ENCODE measurements at regions not wholly inside any gene's neighbourhood (a gene's known extent, or its start where the extent isn't known, plus 50 kb on each side); places are given as distances from the start of the nearest gene placed in this dataset.
"Not testable (repeated sequence)": the region's sequence is repeated elsewhere in the genome, so short reads cannot be mapped to it uniquely, and the experiment has no call there.

GRCh38 chr2:57693965-57694364 lies 352.6 kb upstream of the VRK2 start:
- TF ChIP-seq CTCF (IDR thresholded peaks at IDR 0.05; ENCODE audit: low read depth, low read length): no peak
- DNase-seq (ENCODE audit: extremely low read depth, low read depth): no peak

GRCh38 chr2:57696016-57696415 lies 350.6 kb upstream of the VRK2 start:
- no peak for DNase-seq (ENCODE audit: extremely low read depth, low read depth)

DNA sequence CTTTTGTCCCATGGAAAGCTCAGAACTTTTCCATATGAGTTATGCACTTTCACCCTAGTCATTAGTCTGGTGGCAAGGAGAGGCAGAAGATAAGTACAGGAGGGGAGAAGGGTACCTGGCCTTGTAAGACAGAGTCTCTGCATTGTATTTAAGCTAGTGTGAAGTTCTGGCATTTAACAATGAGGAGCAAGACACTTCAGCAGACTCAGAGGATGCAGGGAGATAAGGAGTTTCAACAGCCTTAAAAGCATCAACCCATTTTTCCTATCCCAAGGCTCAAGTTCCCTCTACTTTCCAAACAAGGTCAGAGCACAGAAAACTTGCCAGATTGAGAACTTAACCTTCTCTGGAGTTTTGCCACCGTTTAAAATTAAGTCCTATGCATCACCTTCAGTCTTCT lies 348.2 kb upstream of the VRK2 start:
- TF ChIP-seq CTCF (IDR thresholded peaks at IDR 0.05; ENCODE audit: low read depth, low read length): no peak
- DNase-seq (ENCODE audit: extremely low read depth, low read depth): no peak

More at GRCh38 chr2:57696016-57696415, 350.6 kb upstream of the VRK2 start:
- no peak for TF ChIP-seq CTCF (IDR thresholded peaks at IDR 0.05; ENCODE audit: low read depth, low read length)

- TF ChIP-seq CTCF (IDR thresholded peaks at IDR 0.05; ENCODE audit: low read depth, low read length): no peak
- DNase-seq (ENCODE audit: extremely low read depth, low read depth): no peak
These were observed 347.6 kb upstream of the VRK2 start for GRCh38 chr2:57698935-57699449.

DNA sequence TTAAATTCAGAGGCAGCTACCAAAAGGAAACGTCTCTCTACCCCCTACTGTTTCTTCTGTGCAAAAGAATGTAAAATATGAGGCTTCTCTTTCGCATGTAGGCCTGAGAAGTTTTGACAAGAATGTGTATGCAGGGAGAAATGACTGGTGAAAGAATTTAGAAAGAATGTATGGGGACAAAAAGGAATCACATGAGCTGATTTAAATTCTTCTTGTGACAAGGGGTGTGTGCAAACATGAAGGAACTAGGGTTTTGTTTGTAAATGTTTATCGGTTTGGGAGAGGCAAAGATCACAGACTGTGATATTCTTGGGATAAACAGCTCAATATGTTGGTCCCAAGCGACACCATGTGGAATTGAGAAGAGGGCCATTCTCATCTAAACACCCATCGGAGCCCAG lies 345.2 kb upstream of the VRK2 start:
- DNase-seq (ENCODE audit: extremely low read depth, low read depth): no peak

GRCh38 chr2:57703407-57703806 lies 343.2 kb upstream of the VRK2 start:
- DNase-seq (ENCODE audit: extremely low read depth, low read depth): no peak
- TF ChIP-seq CTCF (IDR thresholded peaks at IDR 0.05; ENCODE audit: low read depth, low read length): no peak

More for the DNA sequence above, 345.2 kb upstream of the VRK2 start:
- TF ChIP-seq CTCF (IDR thresholded peaks at IDR 0.05; ENCODE audit: low read depth, low read length): no peak

GRCh38 chr2:57707794-57708193 lies 338.8 kb upstream of the VRK2 start:
- DNase-seq (ENCODE audit: extremely low read depth, low read depth): not testable (repeated sequence)

DNA sequence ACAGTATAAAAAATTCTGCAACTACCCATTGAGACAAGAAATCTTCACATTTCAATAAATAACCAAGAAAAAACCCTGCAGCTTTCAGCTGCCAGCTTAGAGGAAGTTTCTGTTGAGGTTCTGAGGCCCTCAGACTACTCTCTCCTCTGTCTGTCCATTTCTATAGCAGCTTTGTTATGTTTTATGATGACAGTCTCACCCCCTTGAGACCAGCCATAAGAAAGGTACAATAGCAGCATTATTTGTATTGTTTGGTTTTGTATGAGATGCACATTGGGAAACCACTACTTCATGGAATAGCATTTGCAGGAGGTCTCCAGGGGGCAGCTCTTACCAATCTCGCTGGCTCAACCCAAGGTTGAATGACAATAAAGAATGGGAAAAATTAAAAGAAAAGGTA lies 334.6 kb upstream of the VRK2 start:
- DNase-seq (ENCODE audit: extremely low read depth, low read depth): no peak
- TF ChIP-seq CTCF (IDR thresholded peaks at IDR 0.05; ENCODE audit: low read depth, low read length): no peak

Measured in AG09319 (cell line).